ENCODE measurements at regions not wholly inside any gene's neighbourhood (a gene's known extent, or its start where the extent isn't known, plus 50 kb on each side); places are given as distances from the start of the nearest gene placed in this dataset.
"Not testable (repeated sequence)": the region's sequence is repeated elsewhere in the genome, so short reads cannot be mapped to it uniquely, and the experiment has no call there.

- Histone ChIP-seq H3K9me3 (replicated peaks; ENCODE audit: low read length) (peaks cover 4% of the 10 kb centered on the region), H3K9ac (ENCODE audit: low read depth, low read length) (no peak overlapping the region), H3K4me1 (ENCODE audit: control insufficient read depth, insufficient read depth, low read length) (no peaks in the 10 kb centered on the region), H3K4me3 (ENCODE audit: low read length) (no peak overlapping the region), H3K4me2 (ENCODE audit: low read length) (no peak overlapping the region), H3K27me3 (ENCODE audit: control insufficient read depth, insufficient read depth, low read length) (no peaks in the 10 kb centered on the region), H3K36me3 (ENCODE audit: insufficient read depth, low read length) (no peaks in the 10 kb centered on the region)
These were observed 1163.9 kb downstream of the DIAPH3 start for GRCh38 chr13:58999851-59000250.

- Histone ChIP-seq H3K9me3 (replicated peaks; ENCODE audit: low read length) (peaks cover 4% of the 10 kb centered on the region), H3K4me3 (ENCODE audit: low read length) (no peak overlapping the region), H3K27me3 (ENCODE audit: control insufficient read depth, insufficient read depth, low read length) (no peaks in the 10 kb centered on the region), H3K4me1 (ENCODE audit: control insufficient read depth, insufficient read depth, low read length) (no peaks in the 10 kb centered on the region), H3K4me2 (ENCODE audit: low read length) (no peak overlapping the region), H3K9ac (ENCODE audit: low read depth, low read length) (no peak overlapping the region), H3K36me3 (ENCODE audit: insufficient read depth, low read length) (no peaks in the 10 kb centered on the region)
These were observed 1163.0 kb downstream of the DIAPH3 start for GRCh38 chr13:59000770-59001169.

GRCh38 chr13:59012731-59013130, 1151.0 kb downstream of the DIAPH3 start:
- H3K4me2 ChIP-seq (ENCODE audit: low read length): no peak overlapping the region
- H3K9me3 ChIP-seq (replicated peaks; ENCODE audit: low read length): peaks cover 3% of the 10 kb centered on the region
- no peak overlapping the region for H3K4me3 ChIP-seq (ENCODE audit: low read length)
- H3K27me3 ChIP-seq (ENCODE audit: control insufficient read depth, insufficient read depth, low read length): no peaks in the 10 kb centered on the region
- no peaks in the 10 kb centered on the region for H3K36me3 ChIP-seq (ENCODE audit: insufficient read depth, low read length)
- no peaks in the 10 kb centered on the region for H3K4me1 ChIP-seq (ENCODE audit: control insufficient read depth, insufficient read depth, low read length)
- no peak overlapping the region for H3K9ac ChIP-seq (ENCODE audit: low read depth, low read length)

GRCh38 chr13:59016250-59016649, 1147.5 kb downstream of the DIAPH3 start:
- no peak overlapping the region for H3K4me3 ChIP-seq (ENCODE audit: low read length)
- no peaks in the 10 kb centered on the region for H3K27me3 ChIP-seq (ENCODE audit: control insufficient read depth, insufficient read depth, low read length)
- H3K9me3 ChIP-seq (replicated peaks; ENCODE audit: low read length): peaks cover 3% of the 10 kb centered on the region
- no peak overlapping the region for H3K9ac ChIP-seq (ENCODE audit: low read depth, low read length)
- H3K4me2 ChIP-seq (ENCODE audit: low read length): no peak overlapping the region
- H3K4me1 ChIP-seq (ENCODE audit: control insufficient read depth, insufficient read depth, low read length): no peaks in the 10 kb centered on the region
- H3K36me3 ChIP-seq (ENCODE audit: insufficient read depth, low read length): no peaks in the 10 kb centered on the region

GRCh38 chr13:59024434-59024833, 1139.3 kb downstream of the DIAPH3 start:
- Histone ChIP-seq H3K9me3 (replicated peaks; ENCODE audit: low read length) (no peaks in the 10 kb centered on the region), H3K4me2 (ENCODE audit: low read length) (no peak overlapping the region), H3K9ac (ENCODE audit: low read depth, low read length) (no peak overlapping the region), H3K36me3 (ENCODE audit: insufficient read depth, low read length) (no peaks in the 10 kb centered on the region), H3K4me1 (ENCODE audit: control insufficient read depth, insufficient read depth, low read length) (no peaks in the 10 kb centered on the region), H3K4me3 (ENCODE audit: low read length) (no peak overlapping the region), H3K27me3 (ENCODE audit: control insufficient read depth, insufficient read depth, low read length) (no peaks in the 10 kb centered on the region)

- H3K4me3 ChIP-seq (ENCODE audit: low read length): no peak overlapping the region
- no peaks in the 10 kb centered on the region for H3K36me3 ChIP-seq (ENCODE audit: insufficient read depth, low read length)
- H3K4me2 ChIP-seq (ENCODE audit: low read length): no peak overlapping the region
- no peaks in the 10 kb centered on the region for H3K27me3 ChIP-seq (ENCODE audit: control insufficient read depth, insufficient read depth, low read length)
- H3K4me1 ChIP-seq (ENCODE audit: control insufficient read depth, insufficient read depth, low read length): no peaks in the 10 kb centered on the region
- no peak overlapping the region for H3K9ac ChIP-seq (ENCODE audit: low read depth, low read length)
- H3K9me3 ChIP-seq (replicated peaks; ENCODE audit: low read length): no peaks in the 10 kb centered on the region
These were observed 1129.5 kb downstream of the DIAPH3 start for GRCh38 chr13:59034198-59034597.

GRCh38 chr13:59038824-59039223, 1124.9 kb downstream of the DIAPH3 start:
- Histone ChIP-seq H3K9ac (ENCODE audit: low read depth, low read length) (no peak overlapping the region), H3K36me3 (ENCODE audit: insufficient read depth, low read length) (no peaks in the 10 kb centered on the region), H3K4me2 (ENCODE audit: low read length) (no peak overlapping the region), H3K4me3 (ENCODE audit: low read length) (no peak overlapping the region), H3K27me3 (ENCODE audit: control insufficient read depth, insufficient read depth, low read length) (no peaks in the 10 kb centered on the region), H3K9me3 (replicated peaks; ENCODE audit: low read length) (peaks cover 3% of the 10 kb centered on the region), H3K4me1 (ENCODE audit: control insufficient read depth, insufficient read depth, low read length) (no peaks in the 10 kb centered on the region)

- Histone ChIP-seq H3K9me3 (replicated peaks; ENCODE audit: low read length) (peaks cover 3% of the 10 kb centered on the region), H3K36me3 (ENCODE audit: insufficient read depth, low read length) (no peaks in the 10 kb centered on the region), H3K27me3 (ENCODE audit: control insufficient read depth, insufficient read depth, low read length) (no peaks in the 10 kb centered on the region), H3K4me2 (ENCODE audit: low read length) (no peak overlapping the region), H3K4me1 (ENCODE audit: control insufficient read depth, insufficient read depth, low read length) (no peaks in the 10 kb centered on the region), H3K4me3 (ENCODE audit: low read length) (no peak overlapping the region), H3K9ac (ENCODE audit: low read depth, low read length) (no peak overlapping the region)
These were observed 1120.7 kb downstream of the DIAPH3 start for GRCh38 chr13:59043016-59043415.

GRCh38 chr13:59047546-59047945, 1116.2 kb downstream of the DIAPH3 start:
- H3K36me3 ChIP-seq (ENCODE audit: insufficient read depth, low read length): no peaks in the 10 kb centered on the region
- no peak overlapping the region for H3K4me2 ChIP-seq (ENCODE audit: low read length)
- peaks cover 3% of the 10 kb centered on the region for H3K9me3 ChIP-seq (replicated peaks; ENCODE audit: low read length)
- no peak overlapping the region for H3K4me3 ChIP-seq (ENCODE audit: low read length)
- H3K9ac ChIP-seq (ENCODE audit: low read depth, low read length): no peak overlapping the region
- no peaks in the 10 kb centered on the region for H3K4me1 ChIP-seq (ENCODE audit: control insufficient read depth, insufficient read depth, low read length)
- no peaks in the 10 kb centered on the region for H3K27me3 ChIP-seq (ENCODE audit: control insufficient read depth, insufficient read depth, low read length)

- no peak overlapping the region for H3K9ac ChIP-seq (ENCODE audit: low read depth, low read length)
These were observed 1102.1 kb downstream of the DIAPH3 start for GRCh38 chr13:59061621-59062020.

GRCh38 chr13:59064042-59064441, 1099.7 kb downstream of the DIAPH3 start:
- H3K27me3 ChIP-seq (ENCODE audit: control insufficient read depth, insufficient read depth, low read length): no peaks in the 10 kb centered on the region
- no peaks in the 10 kb centered on the region for H3K36me3 ChIP-seq (ENCODE audit: insufficient read depth, low read length)
- H3K4me2 ChIP-seq (ENCODE audit: low read length): no peak overlapping the region
- H3K4me1 ChIP-seq (ENCODE audit: control insufficient read depth, insufficient read depth, low read length): no peaks in the 10 kb centered on the region
- H3K9ac ChIP-seq (ENCODE audit: low read depth, low read length): no peak overlapping the region
- H3K9me3 ChIP-seq (replicated peaks; ENCODE audit: low read length): no peaks in the 10 kb centered on the region
- H3K4me3 ChIP-seq (ENCODE audit: low read length): no peak overlapping the region

More at GRCh38 chr13:59061621-59062020, 1102.1 kb downstream of the DIAPH3 start:
- Histone ChIP-seq H3K4me1 (ENCODE audit: control insufficient read depth, insufficient read depth, low read length) (no peaks in the 10 kb centered on the region), H3K9me3 (replicated peaks; ENCODE audit: low read length) (no peaks in the 10 kb centered on the region), H3K4me2 (ENCODE audit: low read length) (no peak overlapping the region), H3K27me3 (ENCODE audit: control insufficient read depth, insufficient read depth, low read length) (no peaks in the 10 kb centered on the region), H3K36me3 (ENCODE audit: insufficient read depth, low read length) (no peaks in the 10 kb centered on the region), H3K4me3 (ENCODE audit: low read length) (no peak overlapping the region)

- not testable (repeated sequence) for H3K9ac ChIP-seq (ENCODE audit: low read depth, low read length); H3K4me1 ChIP-seq (ENCODE audit: control insufficient read depth, insufficient read depth, low read length); H3K9me3 ChIP-seq (replicated peaks; ENCODE audit: low read length); H3K4me2 ChIP-seq (ENCODE audit: low read length); H3K36me3 ChIP-seq (ENCODE audit: insufficient read depth, low read length); H3K27me3 ChIP-seq (ENCODE audit: control insufficient read depth, insufficient read depth, low read length); H3K4me3 ChIP-seq (ENCODE audit: low read length)
These were observed 1087.3 kb downstream of the DIAPH3 start for GRCh38 chr13:59076386-59076785.
